Breast epithelium (tissue), 4 donors: ENCODE measurements at regions not wholly inside any gene's neighbourhood (a gene's known extent, or its start where the extent isn't known, plus 50 kb on each side); places are given as distances from the start of the nearest gene placed in this dataset.

Experiments
- DNase-seq, 2 donors: peaks; one replicate each; pipeline ENCODE4 v3.0.0-alpha.2; 2019; ENCODE audit warnings: low spot score in 2 of 2
- H3K27ac ChIP-seq, 2 donors: fragments of 200-600 bp; sonication (generic) in 1 of 2; one replicate each; pipeline ENCODE4 v1.5.1; 2016 to 2019; ENCODE audit warnings: mild to moderate bottlenecking in 1 of 2
- H3K27me3 ChIP-seq, 2 donors: fragments of 200-600 bp; sonication (generic) in 1 of 2; one replicate each; pipeline versions ENCODE4 v1.5.1 to v1.6.0; 2017 to 2019; ENCODE audit warnings: control low read depth in 1 of 2, mild to moderate bottlenecking in 1 of 2
- H3K36me3 ChIP-seq: fragments of 200-600 bp; one replicate; pipeline ENCODE4 v1.5.1; 2019
- H3K4me1 ChIP-seq, 2 donors: fragments of 200-600 bp; sonication (generic); one replicate each; pipeline ENCODE4 v1.5.1; 2016 to 2019; ENCODE audit warnings: control low read depth in 1 of 2
- H3K4me3 ChIP-seq, 3 donors: fragments of 200-600 bp; sonication (generic); 1 replicate in 2 of 3; 2 replicates in 1 of 3; pipeline ENCODE4 v1.5.1; 2016 to 2019; ENCODE audit warnings: mild to moderate bottlenecking in 3 of 3, moderate library complexity in 2 of 3
- H3K9me3 ChIP-seq, 2 donors: fragments of 200-600 bp; sonication (generic) in 1 of 2; one replicate each; pipeline ENCODE4 v1.5.1; 2016 to 2019; ENCODE audit warnings: control low read depth in 1 of 2
- CTCF ChIP-seq, 3 donors: fragments of 450-650 bp; IDR thresholded peaks; one replicate each; pipeline ENCODE4 v1.5.1; 2016 to 2017; ENCODE audit warnings: antibody characterized with exemption in 3 of 3, mild to moderate bottlenecking in 3 of 3, moderate library complexity in 3 of 3
- POLR2A ChIP-seq: fragments of 450-650 bp; IDR thresholded peaks from one replicate; pipeline ENCODE4 v1.6.1; 2016; ENCODE audit warnings: antibody characterized with exemption, mild to moderate bottlenecking, moderate library complexity
- POLR2AphosphoS5 ChIP-seq, 3 donors: sonication (generic); formaldehyde crosslinking; IDR thresholded peaks; one replicate each; pipeline ENCODE4 v1.6.1; 2017; ENCODE audit warnings: antibody characterized with exemption in 3 of 3
- intact Hi-C: fragments of 100-400 bp; cut with DNase I; formaldehyde crosslinking; loops from one replicate; pipeline ENCODE4 v1.15.1; 2023; ENCODE audit warnings: low total_unique reads

DNA sequence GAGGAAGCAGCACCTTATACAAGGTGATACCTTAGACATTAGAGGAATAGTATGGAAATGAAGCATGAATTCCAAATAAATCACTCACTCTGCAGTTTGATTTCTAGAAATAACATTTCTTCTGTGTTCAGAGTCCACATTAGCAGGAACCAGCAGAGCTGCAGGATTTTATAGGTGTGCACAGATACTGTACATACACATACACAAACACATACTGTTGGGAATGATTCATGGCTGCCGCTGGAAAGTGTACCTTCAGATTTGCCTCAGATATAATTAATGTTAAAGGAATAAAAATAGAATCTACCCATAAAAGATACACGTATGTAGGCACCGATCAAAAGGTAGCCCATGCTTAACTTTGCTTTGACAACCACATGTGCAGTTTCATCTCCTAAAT, 578.1 kb downstream of the CSNK1G3 start:
- H3K4me3 ChIP-seq = no peak overlapping the region
- no peaks in the 10 kb centered on the region for H3K27me3 ChIP-seq
- intact Hi-C loops = no loop called here
- DNase-seq = no peak
- no peak for TF ChIP-seq CTCF (IDR thresholded peaks at IDR 0.05)
- no peak for TF ChIP-seq POLR2AphosphoS5 (IDR thresholded peaks at IDR 0.05)
- TF ChIP-seq POLR2A = no peak
- no peak overlapping the region for H3K27ac ChIP-seq
- H3K4me1 ChIP-seq = no peaks in the 10 kb centered on the region
- H3K9me3 ChIP-seq = no peaks in the 10 kb centered on the region
- H3K36me3 ChIP-seq = no peaks in the 10 kb centered on the region

DNA sequence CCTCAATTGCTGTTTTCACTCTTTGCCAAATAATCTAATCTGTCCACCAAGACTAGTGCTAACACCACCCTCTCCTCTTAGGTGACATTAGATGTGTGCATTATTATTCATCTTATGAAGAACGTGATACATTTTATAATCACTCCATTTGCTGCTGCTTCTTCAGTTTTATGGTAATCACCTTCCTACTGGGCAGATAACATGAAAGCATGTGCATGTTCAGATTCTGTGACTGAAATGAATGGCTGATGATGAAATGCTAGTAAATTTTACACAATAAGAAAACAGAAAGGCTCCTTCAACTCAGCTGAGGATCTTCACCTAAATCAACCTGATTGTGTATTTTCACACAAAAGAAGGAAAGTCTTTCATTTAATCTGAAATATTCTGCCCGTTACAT, 577.6 kb downstream of the CSNK1G3 start:
- H3K9me3 ChIP-seq = no peaks in the 10 kb centered on the region
- H3K27ac ChIP-seq = no peak overlapping the region
- no peaks in the 10 kb centered on the region for H3K4me1 ChIP-seq
- TF ChIP-seq POLR2AphosphoS5 (IDR thresholded peaks at IDR 0.05) (no peak), CTCF (IDR thresholded peaks at IDR 0.05) (no peak), POLR2A (no peak)
- no peak for DNase-seq
- H3K4me3 ChIP-seq = no peak overlapping the region
- intact Hi-C loops = no loop called here
- H3K36me3 ChIP-seq = no peaks in the 10 kb centered on the region
- no peaks in the 10 kb centered on the region for H3K27me3 ChIP-seq

DNA sequence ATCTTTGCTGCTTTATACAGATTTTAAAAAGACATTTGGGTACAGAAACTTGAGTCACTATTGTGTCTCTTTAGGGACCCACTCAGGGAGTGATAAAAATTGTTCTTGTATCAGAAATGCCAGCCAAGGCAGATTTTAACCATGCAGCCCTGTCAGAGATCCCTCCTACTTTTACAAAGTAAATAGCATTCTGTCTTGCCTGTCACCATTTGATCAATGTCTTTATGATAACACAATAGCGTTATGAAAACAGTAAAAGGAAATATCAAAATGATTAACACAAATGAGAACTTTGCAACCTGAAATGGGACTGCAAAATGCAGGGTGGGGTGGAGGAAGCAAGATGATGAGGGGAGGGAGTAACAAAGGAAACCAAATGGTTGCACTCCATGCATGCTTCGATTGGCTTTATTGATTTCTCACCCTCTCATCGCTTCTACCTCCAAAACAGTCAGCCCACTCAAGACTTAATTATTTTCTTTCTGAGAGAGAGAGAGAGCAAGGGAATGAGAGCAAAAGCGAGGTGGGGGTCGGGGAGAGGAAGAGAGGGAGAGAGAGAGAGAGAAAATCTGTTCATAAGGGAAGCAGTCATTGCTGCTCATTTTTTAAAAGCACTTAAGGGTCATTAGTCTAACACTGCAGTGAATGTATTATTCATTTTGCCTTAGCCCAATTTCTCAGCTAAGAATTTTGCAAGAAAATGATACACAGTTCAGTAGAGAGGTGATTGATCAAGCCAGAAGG, 576.5 kb downstream of the CSNK1G3 start:
- no peak for TF ChIP-seq POLR2AphosphoS5 (IDR thresholded peaks at IDR 0.05)
- no peak for TF ChIP-seq CTCF (IDR thresholded peaks at IDR 0.05)
- no peak for TF ChIP-seq POLR2A
- no peaks in the 10 kb centered on the region for H3K9me3 ChIP-seq
- intact Hi-C loops = no loop called here
- H3K27me3 ChIP-seq = no peaks in the 10 kb centered on the region
- no peaks in the 10 kb centered on the region for H3K4me1 ChIP-seq
- H3K36me3 ChIP-seq = no peaks in the 10 kb centered on the region
- DNase-seq = no peak
- no peak overlapping the region for H3K4me3 ChIP-seq
- H3K27ac ChIP-seq = no peak overlapping the region

DNA sequence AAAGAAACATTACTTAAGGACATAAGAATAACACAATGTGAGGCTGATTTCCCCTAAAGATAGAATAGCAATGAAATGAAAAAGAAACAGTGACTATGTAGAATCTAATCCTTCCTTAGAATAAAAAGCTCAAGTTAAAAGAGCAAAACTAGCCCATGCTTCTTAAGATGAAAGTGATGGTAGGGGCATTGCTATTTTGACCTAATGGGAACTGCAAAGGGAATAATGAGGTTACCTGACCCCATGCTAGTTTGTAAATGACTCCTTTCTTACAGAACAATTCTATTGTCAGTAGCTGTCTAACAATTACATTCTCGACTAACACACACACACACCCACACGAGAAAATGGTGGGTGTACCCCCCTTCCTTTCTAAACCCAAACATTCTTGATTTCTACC, 575.8 kb downstream of the CSNK1G3 start:
- Histone ChIP-seq H3K4me1 (no peaks in the 10 kb centered on the region), H3K9me3 (no peaks in the 10 kb centered on the region), H3K4me3 (no peak overlapping the region), H3K27me3 (no peaks in the 10 kb centered on the region), H3K27ac (no peak overlapping the region), H3K36me3 (no peaks in the 10 kb centered on the region)
- TF ChIP-seq POLR2A (no peak), CTCF (IDR thresholded peaks at IDR 0.05) (no peak), POLR2AphosphoS5 (IDR thresholded peaks at IDR 0.05) (no peak)
- DNase-seq = no peak
- intact Hi-C loops = no loop called here

GRCh38 chr5:124080256-124080655, 568.3 kb downstream of the CSNK1G3 start:
- intact Hi-C loops = no loop called here
- H3K4me3 ChIP-seq = no peak overlapping the region
- no peak for DNase-seq
- no peaks in the 10 kb centered on the region for H3K36me3 ChIP-seq
- no peaks in the 10 kb centered on the region for H3K4me1 ChIP-seq
- H3K27me3 ChIP-seq = no peaks in the 10 kb centered on the region
- no peaks in the 10 kb centered on the region for H3K9me3 ChIP-seq
- TF ChIP-seq POLR2AphosphoS5 (IDR thresholded peaks at IDR 0.05) (no peak), CTCF (IDR thresholded peaks at IDR 0.05) (no peak), POLR2A (no peak)
- H3K27ac ChIP-seq = no peak overlapping the region
